Stimulated activated CD8-positive, alpha-beta memory T cell treated with anti-CD3 and anti-CD28 coated beads, Interleukin-15, amount 100 ng/mL, for 24 hours (primary cell): ENCODE measurements at regions not wholly inside any gene's neighbourhood (a gene's known extent, or its start where the extent isn't known, plus 50 kb on each side); places are given as distances from the start of the nearest gene placed in this dataset.

Experiments
- DNase-seq: peaks from one replicate; pipeline ENCODE4 v3.0.0-alpha.2; 2020; ENCODE audit warnings: low read depth

DNA sequence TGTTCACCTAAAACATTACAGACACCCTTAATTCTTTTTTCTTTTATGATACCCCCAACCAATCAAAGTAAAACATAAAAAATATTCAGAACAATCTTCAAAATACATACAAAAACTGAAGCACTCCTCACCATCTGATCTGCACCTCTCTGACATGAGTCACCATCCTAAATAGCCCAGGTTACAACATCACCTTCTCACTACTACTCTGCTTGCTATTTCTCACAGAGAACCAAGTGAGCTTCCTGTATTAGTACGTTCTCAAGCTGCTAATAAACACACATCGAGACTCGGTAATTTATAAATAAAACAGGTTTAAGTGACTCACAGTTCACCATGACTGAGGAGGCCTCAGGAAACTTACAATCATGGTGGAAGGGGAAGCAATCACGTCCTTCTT lies 183.5 kb downstream of the CBLN2 start:
- no peak for DNase-seq

DNA sequence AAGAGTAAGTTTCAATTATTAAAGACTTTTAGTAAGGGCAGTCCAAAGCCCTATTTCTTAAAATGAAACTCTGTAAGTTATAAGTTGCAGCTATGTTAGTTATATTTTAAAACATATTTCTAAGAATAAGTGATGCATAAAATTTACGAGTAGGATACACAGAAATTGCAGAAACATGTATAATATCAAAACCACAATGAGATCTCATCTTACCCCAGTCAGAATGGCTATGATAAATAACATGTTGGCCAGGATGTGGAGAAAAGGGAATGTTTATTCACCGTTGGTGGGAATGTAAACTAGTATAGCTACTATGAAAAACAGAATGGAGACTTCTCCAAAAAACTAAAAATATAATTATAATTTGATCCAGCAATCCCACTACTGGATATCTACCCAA lies 201.2 kb downstream of the CBLN2 start:
- no peak for DNase-seq

DNA sequence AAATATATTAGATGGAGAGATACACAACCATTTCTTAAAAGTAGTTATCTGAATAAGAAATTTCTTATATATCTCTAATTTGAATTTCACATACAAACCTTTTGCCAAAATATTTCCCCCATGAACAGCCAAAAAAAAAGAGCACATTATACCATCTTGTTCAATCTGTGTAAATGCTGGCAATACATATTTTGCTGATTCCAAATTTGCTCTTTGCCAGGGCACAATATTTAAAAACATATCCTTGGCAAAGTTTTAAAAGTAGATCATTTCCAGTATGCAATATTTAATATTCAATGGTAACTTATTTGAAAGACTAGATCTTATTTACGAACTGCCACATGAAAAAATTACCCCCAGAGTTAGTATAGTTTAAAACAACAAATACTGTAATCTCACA lies 204.2 kb downstream of the CBLN2 start:
- no peak for DNase-seq

GRCh38 chr18:72336786-72337185 lies 207.4 kb downstream of the CBLN2 start:
- no peak for DNase-seq

- DNase-seq: no peak
Measured at GRCh38 chr18:72329533-72329932, 214.6 kb downstream of the CBLN2 start.

- DNase-seq: no peak
Measured at GRCh38 chr18:72325307-72325706, 218.8 kb downstream of the CBLN2 start.

DNA sequence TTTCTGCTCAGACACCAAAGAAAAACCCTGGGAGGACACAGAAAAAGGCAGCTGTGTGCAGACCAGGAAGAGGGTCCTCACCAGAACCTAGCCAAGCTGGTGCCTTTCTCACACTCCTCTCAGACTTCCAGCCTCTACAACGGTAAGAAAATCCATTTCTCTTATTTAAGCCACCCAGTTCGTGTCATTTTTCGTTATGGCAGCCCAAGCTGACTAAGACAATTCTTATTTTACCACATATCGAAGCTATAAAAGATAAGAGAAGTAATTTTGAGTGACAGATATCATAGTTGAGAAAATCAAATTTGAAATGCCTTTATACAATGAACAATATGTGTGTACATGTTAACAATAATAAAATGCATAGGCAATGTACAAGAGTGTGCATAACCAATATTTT lies 219.5 kb downstream of the CBLN2 start:
- DNase-seq: no peak

GRCh38 chr18:72316497-72316896 lies 227.6 kb downstream of the CBLN2 start:
- DNase-seq: no peak

- no peak for DNase-seq
Measured at GRCh38 chr18:72283148-72283925, 260.8 kb downstream of the CBLN2 start.

GRCh38 chr18:72273025-72273424 lies 271.1 kb downstream of the CBLN2 start:
- DNase-seq: no peak

- DNase-seq: no peak
Measured at GRCh38 chr18:72261590-72261989, 282.6 kb downstream of the CBLN2 start.

DNA sequence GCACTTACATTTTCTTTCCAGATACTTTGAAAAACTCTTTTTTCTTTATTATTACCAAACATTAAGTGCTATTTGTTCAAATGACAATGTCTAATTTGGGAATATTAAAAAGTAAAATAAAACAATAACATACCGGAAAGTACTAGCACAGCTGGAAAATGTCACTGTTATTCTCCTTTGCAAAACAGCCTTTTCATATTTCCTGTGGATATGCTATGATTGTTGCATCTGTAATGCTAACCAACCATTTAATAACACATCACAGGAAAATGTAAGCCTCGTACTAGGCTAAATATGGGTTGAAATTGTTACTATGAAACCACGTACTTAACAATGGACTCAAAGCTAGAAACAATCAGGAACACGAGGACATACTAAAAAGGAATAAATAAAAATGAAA lies 298.1 kb downstream of the CBLN2 start:
- no peak for DNase-seq

DNA sequence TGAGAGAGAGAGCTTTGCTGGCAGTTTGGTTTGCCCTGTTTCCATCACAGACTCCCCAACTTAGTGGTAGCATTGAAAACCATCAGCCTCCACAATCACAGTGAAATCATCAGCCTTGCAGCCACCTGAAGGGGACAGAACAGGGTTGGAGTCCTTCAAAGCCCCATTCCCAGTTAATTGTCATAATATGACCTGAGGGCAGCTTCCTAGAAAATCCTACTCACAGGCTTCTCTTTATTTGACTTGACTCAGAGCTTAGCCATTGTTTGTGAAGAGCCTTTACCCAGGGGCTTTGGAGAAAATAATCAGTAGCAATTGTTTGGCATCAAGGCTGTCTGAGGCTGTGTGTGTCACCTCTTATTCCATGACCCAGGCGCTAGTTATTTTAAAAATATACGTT lies 308.7 kb downstream of the CBLN2 start:
- DNase-seq: no peak

GRCh38 chr18:72233106-72233505 lies 311.0 kb downstream of the CBLN2 start:
- DNase-seq: no peak

DNA sequence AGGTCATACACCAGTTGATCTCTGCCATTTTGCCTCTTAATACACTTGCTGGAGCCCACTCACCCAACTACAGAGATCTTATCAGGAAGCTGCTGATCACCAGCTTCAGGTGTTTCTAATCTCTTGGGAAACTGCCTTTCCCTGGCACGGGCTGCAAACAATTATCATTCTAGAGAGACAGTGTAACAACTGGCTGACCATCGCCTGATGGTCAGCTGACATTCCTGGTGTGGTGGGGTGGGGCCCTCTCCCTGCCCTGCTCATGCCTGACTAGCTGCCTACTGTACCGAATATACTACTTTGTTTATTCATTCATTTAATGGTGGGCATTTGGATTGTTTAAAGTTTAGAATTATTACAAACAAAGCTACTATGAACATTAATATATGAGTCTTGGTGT lies 311.5 kb downstream of the CBLN2 start:
- no peak for DNase-seq

DNA sequence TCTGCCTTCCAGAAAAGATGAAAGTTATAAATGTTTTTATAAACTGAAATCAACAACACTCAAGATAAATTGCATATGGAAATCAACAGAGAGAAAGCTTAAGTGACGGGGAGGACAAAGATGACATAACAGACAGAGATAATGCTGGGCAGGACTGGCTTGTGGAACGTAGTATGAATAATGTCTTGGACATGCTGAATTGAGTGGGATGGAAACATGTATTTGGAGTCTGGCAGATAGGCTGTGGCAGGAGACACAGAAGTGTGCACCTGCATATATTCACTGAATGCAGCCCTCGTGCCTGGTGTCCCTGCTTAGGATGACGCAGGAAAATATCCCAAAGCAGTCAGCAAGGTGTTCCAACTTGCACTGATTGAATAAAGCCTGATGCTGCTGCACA lies 318.2 kb downstream of the CBLN2 start:
- DNase-seq: no peak

DNA sequence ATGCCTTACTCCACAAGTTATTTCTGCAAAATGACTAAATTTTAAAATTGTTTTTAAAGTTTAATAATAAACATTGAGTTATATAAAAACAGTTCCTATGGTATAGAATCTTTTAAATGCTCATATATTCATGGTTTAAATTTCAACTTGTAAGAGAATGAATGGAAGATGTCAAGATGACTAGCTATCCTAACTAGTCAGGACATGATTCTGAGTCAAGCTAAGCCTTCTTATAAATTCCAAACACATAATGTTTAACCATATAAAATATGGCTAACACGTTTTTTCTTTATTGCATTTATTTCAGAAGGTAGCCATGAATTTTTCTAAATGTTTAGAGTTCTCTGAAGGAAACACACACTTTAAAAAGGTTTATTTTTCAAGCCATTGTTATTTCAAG lies 320.4 kb downstream of the CBLN2 start:
- no peak for DNase-seq

- no peak for DNase-seq
Measured at GRCh38 chr18:72208920-72209676, 335.0 kb downstream of the CBLN2 start.

DNA sequence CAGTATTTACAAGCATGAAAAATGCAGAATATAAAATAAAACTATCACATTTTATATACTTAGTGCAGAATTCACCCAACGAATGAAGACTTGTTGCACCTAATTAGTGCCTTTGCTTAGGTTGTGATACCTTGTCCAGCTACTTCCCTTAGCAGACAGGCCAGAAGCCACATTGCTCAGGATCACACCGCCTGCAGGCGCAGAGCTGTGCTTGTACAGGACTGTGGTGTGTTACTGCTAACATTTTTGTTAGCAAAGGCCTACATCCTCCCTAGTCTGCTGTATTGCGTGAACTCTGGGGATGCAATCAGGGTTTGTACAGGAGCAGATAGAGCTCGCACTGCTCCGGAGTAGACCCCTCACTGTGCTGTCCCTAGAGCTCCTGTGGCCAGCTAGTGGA lies 336.9 kb downstream of the CBLN2 start:
- DNase-seq: no peak

DNA sequence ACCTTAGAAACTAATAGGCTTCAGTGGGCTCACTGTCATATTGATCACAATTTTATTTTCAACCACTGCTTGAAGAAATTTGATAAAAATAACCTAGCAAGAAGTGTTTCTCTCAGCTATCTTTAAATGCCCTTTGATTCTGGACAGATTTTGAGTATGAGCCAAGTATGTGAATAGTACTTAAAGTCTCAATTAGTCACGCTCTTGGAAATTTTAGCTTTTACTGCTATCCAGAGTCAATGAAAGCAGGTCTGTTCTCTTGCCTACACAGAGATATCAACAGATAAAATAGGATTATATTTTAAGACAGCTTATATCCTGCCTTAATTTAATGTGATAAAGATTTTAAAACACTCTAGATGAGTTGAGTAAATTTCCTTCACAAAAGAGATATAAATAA lies 337.3 kb downstream of the CBLN2 start:
- no peak for DNase-seq

GRCh38 chr18:72201032-72201431 lies 343.1 kb downstream of the CBLN2 start:
- no peak for DNase-seq

- DNase-seq: no peak
Measured at GRCh38 chr18:72197591-72197990, 346.6 kb downstream of the CBLN2 start.

- no peak for DNase-seq
Measured at GRCh38 chr18:72194072-72194471, 350.1 kb downstream of the CBLN2 start.

DNA sequence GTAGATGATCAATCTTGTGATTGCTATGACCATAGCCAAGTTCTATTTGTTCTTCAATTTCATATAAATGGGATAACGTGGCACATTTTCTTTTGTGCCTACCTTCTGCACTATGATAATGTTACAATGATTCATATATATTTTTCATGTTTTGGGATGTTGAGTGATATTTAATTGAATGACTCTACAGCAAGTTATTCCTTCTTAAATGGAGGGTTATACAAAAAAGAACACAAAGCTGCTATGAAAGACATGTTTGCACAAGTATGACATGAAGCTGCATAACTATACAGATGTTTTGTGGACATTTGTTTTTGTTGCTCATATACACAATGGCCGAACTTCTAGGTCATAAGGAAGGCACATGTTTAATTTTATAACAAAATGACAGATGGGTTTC lies 356.2 kb downstream of the CBLN2 start:
- no peak for DNase-seq
